Stimulated activated CD4-positive, alpha-beta T cell treated with anti-CD3 and anti-CD28 coated beads, Interleukin-1b, Interleukin-23, amount 100 ng/mL, for 24 hours (primary cell): ENCODE measurements at regions not wholly inside any gene's neighbourhood (a gene's known extent, or its start where the extent isn't known, plus 50 kb on each side); places are given as distances from the start of the nearest gene placed in this dataset.

ENCODE experiments used
- DNase-seq, 4 experiments: peaks; one replicate each; pipeline ENCODE4 v3.0.0-alpha.2; 2020; ENCODE audit warnings: low read depth in 4 of 4, low spot score in 1 of 4

- DNase-seq, result no peak
Measured at GRCh38 chr18:47343291-47343690, 91.8 kb upstream of the SKOR2 start.

GRCh38 chr18:47342566-47342965 lies 91.1 kb upstream of the SKOR2 start:
- no peak for DNase-seq

- DNase-seq, result no peak
Measured at GRCh38 chr18:47341678-47342077, 90.2 kb upstream of the SKOR2 start.

DNA sequence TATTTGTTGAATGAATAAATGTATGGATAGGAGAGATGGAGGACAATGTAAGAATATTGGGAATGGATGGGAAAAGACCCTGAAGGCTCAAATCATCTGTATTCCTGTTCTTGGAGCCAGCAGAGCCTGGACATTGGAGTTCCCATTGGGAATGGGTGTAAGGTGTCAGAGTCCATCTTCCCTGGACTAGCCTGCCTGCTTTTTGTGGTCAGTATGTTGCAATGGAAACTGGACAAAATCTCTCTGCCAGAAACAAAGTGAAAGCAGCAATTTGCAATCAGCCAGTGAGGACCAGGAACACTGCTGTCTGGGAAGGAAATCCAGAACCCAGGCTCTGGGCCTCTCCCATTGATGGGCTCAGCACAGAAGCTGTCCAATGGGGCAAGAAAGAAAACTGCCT lies 83.5 kb upstream of the SKOR2 start:
- no peak for DNase-seq

DNA sequence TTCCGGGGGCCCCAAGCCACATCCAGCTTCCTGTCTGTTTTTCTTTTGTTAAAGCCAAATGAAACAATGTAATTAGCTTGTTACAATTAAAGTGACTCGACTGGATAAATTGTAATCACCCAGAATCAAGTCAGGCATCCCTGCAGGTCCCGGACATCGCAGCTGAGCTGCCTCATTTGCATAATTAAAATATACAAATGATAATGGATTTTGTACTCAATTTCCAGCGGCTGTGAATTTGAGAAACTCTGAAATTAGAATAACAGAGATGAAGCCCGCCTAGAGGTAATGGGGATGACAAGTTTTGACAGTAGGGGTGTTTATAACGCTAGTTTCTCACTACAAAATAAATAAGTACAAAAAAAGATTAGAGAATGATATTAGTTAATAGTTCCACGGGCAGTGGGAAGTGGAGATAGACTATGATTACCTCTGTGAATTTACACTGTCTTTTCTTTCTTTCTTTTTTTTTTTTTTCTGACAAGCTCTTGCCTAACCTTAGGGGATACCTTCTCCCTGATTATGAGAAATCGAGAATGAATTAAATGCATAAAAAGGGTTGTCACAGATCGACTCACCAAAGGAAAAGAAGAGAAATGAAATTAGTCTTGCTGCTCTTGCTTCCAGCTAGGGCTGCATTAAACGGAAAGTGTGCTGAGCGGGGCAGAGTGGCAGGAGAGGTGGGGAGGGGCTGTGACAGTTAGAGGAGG lies 82.6 kb upstream of the SKOR2 start:
- no peak for DNase-seq

DNA sequence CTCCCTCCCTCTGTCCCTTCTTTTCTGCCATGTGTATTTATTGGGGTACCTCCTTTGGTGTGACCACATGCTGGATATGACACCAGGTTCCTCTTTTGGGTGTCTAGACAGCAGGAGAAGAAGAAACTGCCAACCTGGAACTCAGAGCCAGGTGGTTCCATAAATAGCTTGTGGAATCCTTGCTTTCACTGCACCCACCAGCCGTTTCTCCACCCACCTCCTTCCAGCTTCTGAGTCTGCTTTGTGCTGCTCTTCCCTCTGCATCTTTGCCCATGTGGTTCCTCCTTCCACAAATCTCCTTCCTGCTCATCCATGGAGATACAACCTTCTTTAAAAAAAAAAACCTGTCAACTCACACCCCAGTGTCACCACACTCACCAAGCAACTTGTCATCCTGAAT lies 80.2 kb upstream of the SKOR2 start:
- DNase-seq, result no peak

GRCh38 chr18:47331026-47331425 lies 79.6 kb upstream of the SKOR2 start:
- DNase-seq, result no peak

- no peak for DNase-seq
Measured at GRCh38 chr18:47323158-47323557, 71.7 kb upstream of the SKOR2 start.

- no peak for DNase-seq
Measured at GRCh38 chr18:47321815-47322214, 70.4 kb upstream of the SKOR2 start.

DNA sequence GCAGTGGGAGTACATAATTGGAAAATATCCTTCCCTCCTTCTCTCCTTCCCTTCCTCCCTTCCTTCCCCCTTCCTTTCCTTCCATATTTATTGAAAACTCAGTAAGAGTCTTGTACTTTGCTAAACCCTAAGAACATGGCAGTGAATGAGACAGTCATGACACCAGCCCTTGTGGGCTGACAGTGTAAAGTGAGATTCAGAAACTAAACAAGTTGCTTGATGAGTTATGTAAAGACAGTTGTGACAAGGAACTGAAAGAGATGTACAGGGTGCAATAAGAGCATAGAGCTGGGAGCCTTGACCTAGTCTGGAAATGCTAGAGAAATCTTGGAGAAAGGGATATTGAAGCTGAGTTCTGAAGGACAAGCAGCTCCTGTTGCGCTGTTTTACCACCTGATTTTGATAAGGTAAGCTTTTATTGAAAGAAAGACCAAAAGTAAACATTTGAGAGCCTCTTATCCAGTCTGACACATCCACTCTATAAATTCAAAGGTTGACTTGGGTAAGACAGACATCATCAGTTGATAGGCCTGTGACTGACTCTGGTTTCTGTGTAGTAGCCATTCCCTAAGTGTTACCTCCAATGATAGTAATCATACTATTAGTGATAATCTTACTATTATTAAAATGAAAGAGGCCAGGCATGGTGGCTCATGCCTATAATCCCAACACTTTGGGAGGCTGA lies 66.5 kb upstream of the SKOR2 start:
- no peak for DNase-seq

DNA sequence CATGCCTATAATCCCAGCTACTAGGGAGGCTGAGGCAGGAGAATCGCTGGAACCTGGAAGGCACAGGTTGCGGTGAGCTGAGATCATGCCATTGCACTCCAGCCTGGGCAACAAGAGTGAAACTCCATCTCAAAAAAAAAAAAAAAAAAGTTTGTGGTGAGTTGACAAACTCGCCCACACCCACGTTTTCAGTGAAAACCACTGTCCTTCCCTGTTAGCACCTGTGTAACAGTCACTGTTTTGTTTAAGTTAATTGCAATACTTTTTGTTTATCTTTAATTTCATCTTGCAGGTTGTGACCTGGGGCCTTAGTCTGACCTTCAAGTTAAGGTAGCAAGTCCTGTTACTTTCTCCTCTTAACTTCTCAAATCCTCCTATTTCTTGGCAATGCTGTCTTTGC lies 65.5 kb upstream of the SKOR2 start:
- DNase-seq, result no peak

GRCh38 chr18:47313901-47314300 lies 62.4 kb upstream of the SKOR2 start:
- DNase-seq, result no peak

- no peak for DNase-seq
Measured at GRCh38 chr18:47311585-47311984, 60.1 kb upstream of the SKOR2 start.
